AG04449 (cell line): ENCODE measurements at regions not wholly inside any gene's neighbourhood (a gene's known extent, or its start where the extent isn't known, plus 50 kb on each side); places are given as distances from the start of the nearest gene placed in this dataset.

Experiments
- CTCF ChIA-PET: fragments of 350-600 bp; formaldehyde crosslinking; extraction: SDS; loops from one replicate; lab custom pipeline; 2021; ENCODE audit warnings: antibody characterized with exemption; lab: Yijun Ruan, JAX
- POLR2A ChIA-PET: fragments of 400-600, 350-600 bp; formaldehyde crosslinking; extraction: SDS; loops from one replicate; lab custom pipeline; 2020; ENCODE audit warnings: antibody characterized with exemption, inconsistent platforms; lab: Yijun Ruan, JAX
- DNase-seq: peaks from one replicate; pipeline ENCODE4 v3.0.0-alpha.2; 2010; ENCODE audit warnings: low read depth, low spot score
- H3K4me3 ChIP-seq: 2 replicates; pipeline ENCODE4 v1.5.1; 2011; ENCODE audit warnings: low read depth, mild to moderate bottlenecking, control low read depth, low read length
- TF ChIP-seq, protein P1 (sequence below): IDR thresholded peaks from one replicate; pipeline ENCODE4 v1.5.1; 2011; ENCODE audit warnings: mild to moderate bottlenecking, moderate library complexity, low read length, control low read depth, inconsistent platforms; ENCODE audit not compliant: insufficient read depth; ENCODE audit errors: missing control alignments

DNA sequence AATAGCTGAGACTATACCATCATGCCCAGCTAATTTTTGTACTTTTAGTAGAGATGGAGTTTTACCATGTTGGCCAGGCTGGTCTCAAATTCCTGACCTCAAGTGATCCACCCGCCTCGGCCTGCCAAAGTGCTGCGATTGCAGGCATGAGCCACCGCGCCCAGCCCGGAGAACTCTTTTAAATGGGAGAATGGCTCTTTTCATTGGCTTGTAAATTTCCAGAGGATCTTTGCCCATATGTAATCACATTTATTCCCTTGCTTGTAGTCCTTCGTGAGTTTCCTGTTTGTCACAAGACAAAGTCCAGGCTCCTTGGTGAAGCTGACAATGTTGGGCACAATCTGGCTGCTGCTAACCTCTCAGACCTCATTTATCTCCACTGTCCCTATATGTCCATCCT lies 135.1 kb downstream of the CEP57L1 start:
- no peak for DNase-seq
- ChIA-PET POLR2A (no interaction called here), CTCF (interaction anchor here (1.2 kb wide), 1 partner anchor 10 kb away, joined by 3 read pairs; no protein-coding TSS in a partner anchor)
- TF ChIP-seq, protein P1, sequence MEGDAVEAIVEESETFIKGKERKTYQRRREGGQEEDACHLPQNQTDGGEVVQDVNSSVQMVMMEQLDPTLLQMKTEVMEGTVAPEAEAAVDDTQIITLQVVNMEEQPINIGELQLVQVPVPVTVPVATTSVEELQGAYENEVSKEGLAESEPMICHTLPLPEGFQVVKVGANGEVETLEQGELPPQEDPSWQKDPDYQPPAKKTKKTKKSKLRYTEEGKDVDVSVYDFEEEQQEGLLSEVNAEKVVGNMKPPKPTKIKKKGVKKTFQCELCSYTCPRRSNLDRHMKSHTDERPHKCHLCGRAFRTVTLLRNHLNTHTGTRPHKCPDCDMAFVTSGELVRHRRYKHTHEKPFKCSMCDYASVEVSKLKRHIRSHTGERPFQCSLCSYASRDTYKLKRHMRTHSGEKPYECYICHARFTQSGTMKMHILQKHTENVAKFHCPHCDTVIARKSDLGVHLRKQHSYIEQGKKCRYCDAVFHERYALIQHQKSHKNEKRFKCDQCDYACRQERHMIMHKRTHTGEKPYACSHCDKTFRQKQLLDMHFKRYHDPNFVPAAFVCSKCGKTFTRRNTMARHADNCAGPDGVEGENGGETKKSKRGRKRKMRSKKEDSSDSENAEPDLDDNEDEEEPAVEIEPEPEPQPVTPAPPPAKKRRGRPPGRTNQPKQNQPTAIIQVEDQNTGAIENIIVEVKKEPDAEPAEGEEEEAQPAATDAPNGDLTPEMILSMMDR, result no peak
- no peak overlapping the region for H3K4me3 ChIP-seq

DNA sequence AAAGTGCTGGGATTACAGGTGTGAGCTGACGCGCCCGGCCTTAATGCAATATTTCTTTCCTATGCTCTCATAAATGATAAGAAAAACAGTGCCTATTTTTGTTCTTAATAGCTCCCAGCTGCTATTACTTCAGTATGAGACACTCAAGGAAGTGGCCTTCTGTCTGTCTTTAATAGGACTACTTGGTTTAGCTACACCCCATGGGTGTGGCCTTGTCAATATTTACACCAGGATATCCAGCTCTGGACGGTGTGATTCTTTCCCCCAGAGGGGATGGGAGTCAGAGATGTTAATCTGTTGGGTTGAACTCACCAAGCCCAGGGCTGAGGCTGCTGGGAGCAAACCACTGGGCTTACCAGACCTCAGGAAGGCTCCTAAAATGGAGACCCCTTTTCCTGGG lies 134.2 kb downstream of the CEP57L1 start:
- POLR2A ChIA-PET, result no interaction called here
- no peak for DNase-seq
- TF ChIP-seq, protein P1, result no peak

DNA sequence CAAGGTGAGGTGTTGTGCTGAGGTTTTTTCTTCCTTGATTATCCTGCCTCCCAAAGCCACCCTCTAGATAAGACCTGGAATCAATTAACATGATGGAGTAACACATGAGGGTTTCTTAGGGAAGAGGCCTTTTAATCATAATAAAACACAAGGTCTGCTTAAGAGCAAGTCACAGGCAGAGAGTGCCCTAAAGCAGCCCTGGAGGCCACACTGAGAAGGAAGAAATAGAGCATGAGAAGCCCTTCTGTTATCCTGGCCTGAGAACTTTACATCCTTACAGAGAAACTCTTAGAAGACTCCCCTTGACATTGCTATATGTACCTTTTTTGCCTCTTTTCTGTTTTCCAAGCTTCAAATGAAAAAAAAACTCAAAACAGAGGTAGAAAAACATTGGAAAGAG lies 132.3 kb downstream of the CEP57L1 start:
- no peak overlapping the region for H3K4me3 ChIP-seq
- POLR2A ChIA-PET, result no interaction called here
- TF ChIP-seq, protein P1, result no peak
- CTCF ChIA-PET, result interaction anchor here (2.3 kb wide), 1 partner anchor 40 kb away, joined by 6 read pairs; no protein-coding TSS in a partner anchor
- no peak for DNase-seq

More for the DNA sequence above, 134.2 kb downstream of the CEP57L1 start:
- H3K4me3 ChIP-seq, result no peak overlapping the region
- CTCF ChIA-PET, result interaction anchor here (2.3 kb wide), 1 partner anchor 42 kb away, joined by 6 read pairs; no protein-coding TSS in a partner anchor

DNA sequence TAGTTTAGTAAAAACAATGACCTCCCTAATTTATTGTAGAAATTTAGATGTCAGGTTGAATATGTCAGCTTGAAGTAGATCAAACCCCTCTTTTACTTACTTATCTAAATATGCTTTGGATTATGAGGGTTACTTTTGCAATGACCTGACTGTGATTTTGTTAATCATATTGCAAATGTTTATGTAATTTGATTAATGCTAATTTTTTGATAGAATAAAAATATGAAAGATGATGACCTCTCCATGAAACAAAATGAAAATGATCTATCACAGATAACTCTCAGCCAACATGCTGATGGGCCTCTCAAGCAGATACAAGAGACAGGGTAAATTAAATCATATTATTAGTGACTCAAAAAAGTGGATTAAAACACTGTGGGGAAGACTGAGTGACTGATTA lies 131.0 kb downstream of the CEP57L1 start:
- CTCF ChIA-PET, result no interaction called here
- TF ChIP-seq, protein P1, result no peak
- POLR2A ChIA-PET, result no interaction called here
- no peak overlapping the region for H3K4me3 ChIP-seq
- DNase-seq, result no peak

DNA sequence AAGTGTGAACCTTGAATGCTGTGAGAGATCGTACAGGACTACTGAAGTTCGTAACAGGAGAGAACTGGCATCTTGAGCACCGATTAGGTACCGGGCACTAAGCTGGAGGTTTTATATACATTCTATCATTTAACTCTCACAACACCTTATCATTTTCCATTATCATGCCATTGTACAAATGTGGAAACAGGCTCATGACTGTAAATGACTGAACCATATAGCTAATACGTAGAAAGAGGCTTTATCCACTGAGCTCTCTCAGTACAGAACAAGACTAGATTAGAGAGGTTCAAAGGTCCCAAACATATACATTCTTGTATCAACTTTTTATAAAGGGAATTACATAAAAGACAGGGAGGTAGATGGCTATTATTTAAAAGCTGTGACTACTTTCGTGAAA lies 130.6 kb downstream of the CEP57L1 start:
- ChIA-PET POLR2A (no interaction called here), CTCF (interaction anchor here (1.2 kb wide), 1 partner anchor 37 kb away, joined by 3 read pairs; no protein-coding TSS in a partner anchor)
- TF ChIP-seq, protein P1, result no peak

DNA sequence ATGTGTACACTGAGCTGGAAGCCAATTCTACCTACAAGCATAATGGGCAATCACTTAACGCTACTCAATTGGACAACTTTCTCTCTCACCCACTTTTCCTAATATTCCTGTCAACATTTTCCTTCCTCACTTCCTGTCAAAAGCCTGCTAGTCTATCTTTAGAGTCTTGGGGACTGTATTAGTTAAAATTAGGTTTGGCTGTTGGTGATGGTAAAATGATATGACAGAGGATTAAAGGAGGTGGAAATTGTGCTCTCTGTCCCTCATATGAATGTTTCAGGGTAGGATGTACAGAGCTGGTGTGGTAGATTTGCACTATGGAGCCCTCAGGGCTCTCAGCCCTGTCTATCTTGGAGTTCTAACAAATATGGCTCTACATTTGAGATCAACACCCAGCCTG lies 129.7 kb downstream of the CEP57L1 start:
- DNase-seq, result no peak
- TF ChIP-seq, protein P1, result no peak
- ChIA-PET POLR2A (no interaction called here), CTCF (interaction anchor here (1.2 kb wide), 1 partner anchor 36 kb away, joined by 3 read pairs; no protein-coding TSS in a partner anchor)
- H3K4me3 ChIP-seq, result no peak overlapping the region

More for the DNA sequence above, 130.6 kb downstream of the CEP57L1 start:
- no peak for DNase-seq
- no peak overlapping the region for H3K4me3 ChIP-seq
